GM23338 (cell line): ENCODE measurements at regions not wholly inside any gene's neighbourhood (a gene's known extent, or its start where the extent isn't known, plus 50 kb on each side); places are given as distances from the start of the nearest gene placed in this dataset.

ENCODE experiments used
- JUNB ChIP-seq: IDR thresholded peaks from one replicate; pipeline ENCODE4 v1.6.1; 2016; ENCODE audit warnings: antibody characterized with exemption; ENCODE audit not compliant: unreplicated experiment
- TF ChIP-seq, protein P1 (sequence below), 2 experiments: fragments of 200-600 bp in 1 of 2; sonication (generic) in 1 of 2; conservative IDR thresholded peaks; 2 replicates each; pipeline versions ENCODE4 v1.5.1 to v1.6.1; 2016 to 2017; ENCODE audit warnings: antibody characterized with exemption in 2 of 2, low read depth in 2 of 2, mild to moderate bottlenecking in 2 of 2, moderate library complexity in 1 of 2

DNA sequence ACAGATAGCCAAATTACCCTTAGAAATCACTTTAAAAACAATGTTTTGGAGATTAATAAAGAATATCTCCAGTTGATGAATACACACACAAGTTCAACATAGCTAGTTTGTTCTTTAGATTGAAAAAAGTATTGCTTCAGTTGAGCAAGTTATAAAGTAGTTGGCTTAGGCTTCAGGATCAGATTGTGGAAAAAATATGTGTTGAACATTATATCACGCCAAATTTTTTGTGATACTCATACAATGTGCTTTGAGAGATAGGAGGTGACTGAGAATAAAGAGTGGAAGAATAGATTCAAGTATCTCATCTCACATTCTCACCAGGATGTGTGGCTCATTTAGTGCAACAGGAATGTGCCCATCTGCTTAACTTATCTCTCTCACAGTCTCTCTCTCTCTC, 553.3 kb downstream of the HTR7 start:
- TF ChIP-seq, protein P1, sequence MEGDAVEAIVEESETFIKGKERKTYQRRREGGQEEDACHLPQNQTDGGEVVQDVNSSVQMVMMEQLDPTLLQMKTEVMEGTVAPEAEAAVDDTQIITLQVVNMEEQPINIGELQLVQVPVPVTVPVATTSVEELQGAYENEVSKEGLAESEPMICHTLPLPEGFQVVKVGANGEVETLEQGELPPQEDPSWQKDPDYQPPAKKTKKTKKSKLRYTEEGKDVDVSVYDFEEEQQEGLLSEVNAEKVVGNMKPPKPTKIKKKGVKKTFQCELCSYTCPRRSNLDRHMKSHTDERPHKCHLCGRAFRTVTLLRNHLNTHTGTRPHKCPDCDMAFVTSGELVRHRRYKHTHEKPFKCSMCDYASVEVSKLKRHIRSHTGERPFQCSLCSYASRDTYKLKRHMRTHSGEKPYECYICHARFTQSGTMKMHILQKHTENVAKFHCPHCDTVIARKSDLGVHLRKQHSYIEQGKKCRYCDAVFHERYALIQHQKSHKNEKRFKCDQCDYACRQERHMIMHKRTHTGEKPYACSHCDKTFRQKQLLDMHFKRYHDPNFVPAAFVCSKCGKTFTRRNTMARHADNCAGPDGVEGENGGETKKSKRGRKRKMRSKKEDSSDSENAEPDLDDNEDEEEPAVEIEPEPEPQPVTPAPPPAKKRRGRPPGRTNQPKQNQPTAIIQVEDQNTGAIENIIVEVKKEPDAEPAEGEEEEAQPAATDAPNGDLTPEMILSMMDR (conservative IDR thresholded peaks at IDR 0.05; ENCODE audit: low read depth in 2 of 2): no peak
- no peak for TF ChIP-seq JUNB
